ENCODE measurements at regions not wholly inside any gene's neighbourhood (a gene's known extent, or its start where the extent isn't known, plus 50 kb on each side); places are given as distances from the start of the nearest gene placed in this dataset.

- no peak for TF ChIP-seq CTCF (IDR thresholded peaks at IDR 0.05; ENCODE audit: borderline replicate concordance, insufficient read depth, low read depth, low read length)
- H3K4me3 ChIP-seq (ENCODE audit: low read depth, low read length): no peak overlapping the region
Observed at GRCh38 chr1:71167505-71167904, 86.7 kb upstream of the ZRANB2 start.

GRCh38 chr1:71166178-71167173 lies 85.6 kb upstream of the ZRANB2 start:
- no peak overlapping the region for H3K4me3 ChIP-seq (ENCODE audit: low read depth, low read length)
- TF ChIP-seq CTCF (IDR thresholded peaks at IDR 0.05; ENCODE audit: borderline replicate concordance, insufficient read depth, low read depth, low read length): no peak

GRCh38 chr1:71157715-71158114 lies 76.9 kb upstream of the ZRANB2 start:
- TF ChIP-seq CTCF (IDR thresholded peaks at IDR 0.05; ENCODE audit: borderline replicate concordance, insufficient read depth, low read depth, low read length): no peak
- no peak overlapping the region for H3K4me3 ChIP-seq (ENCODE audit: low read depth, low read length)

- no peak for TF ChIP-seq CTCF (IDR thresholded peaks at IDR 0.05; ENCODE audit: borderline replicate concordance, insufficient read depth, low read depth, low read length)
- H3K4me3 ChIP-seq (ENCODE audit: low read depth, low read length): no peak overlapping the region
Observed at GRCh38 chr1:71157151-71157550, 76.3 kb upstream of the ZRANB2 start.

GRCh38 chr1:71156590-71156989 lies 75.8 kb upstream of the ZRANB2 start:
- TF ChIP-seq CTCF (IDR thresholded peaks at IDR 0.05; ENCODE audit: borderline replicate concordance, insufficient read depth, low read depth, low read length): no peak

GRCh38 chr1:71154429-71154828 lies 73.6 kb upstream of the ZRANB2 start:
- TF ChIP-seq CTCF (IDR thresholded peaks at IDR 0.05; ENCODE audit: borderline replicate concordance, insufficient read depth, low read depth, low read length): no peak
- no peak overlapping the region for H3K4me3 ChIP-seq (ENCODE audit: low read depth, low read length)

More at GRCh38 chr1:71156590-71156989, 75.8 kb upstream of the ZRANB2 start:
- no peak overlapping the region for H3K4me3 ChIP-seq (ENCODE audit: low read depth, low read length)

GRCh38 chr1:71153826-71154225 lies 73.0 kb upstream of the ZRANB2 start:
- H3K4me3 ChIP-seq (ENCODE audit: low read depth, low read length): no peak overlapping the region
- TF ChIP-seq CTCF (IDR thresholded peaks at IDR 0.05; ENCODE audit: borderline replicate concordance, insufficient read depth, low read depth, low read length): no peak

All from GM12875 (cell line).